Iris pigment epithelial cell (primary cell): ENCODE measurements at regions not wholly inside any gene's neighbourhood (a gene's known extent, or its start where the extent isn't known, plus 50 kb on each side); places are given as distances from the start of the nearest gene placed in this dataset.

ENCODE experiments used
- DNase-seq: peaks from one replicate; pipeline ENCODE4 v3.0.0-alpha.2; 2011; ENCODE audit warnings: low read depth

DNA sequence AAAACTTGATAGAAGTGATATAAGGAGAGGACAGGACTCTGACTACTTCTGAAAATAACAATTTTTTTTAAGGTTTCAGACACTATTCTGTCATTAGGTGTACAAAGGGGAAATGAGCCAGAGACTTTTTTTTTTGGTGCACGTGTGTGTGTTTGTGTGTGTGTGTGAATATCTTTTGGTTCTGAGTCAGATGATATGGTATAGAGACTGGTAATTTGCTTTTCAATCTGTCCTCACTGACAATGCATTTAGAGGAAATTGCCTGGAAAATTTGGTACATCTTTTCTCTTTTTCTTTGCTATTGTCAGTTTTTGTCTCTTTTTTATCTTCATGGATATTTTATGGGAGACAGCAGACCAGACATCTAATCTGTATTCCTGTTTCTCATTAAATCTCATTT, 59.3 kb downstream of the DDIT4L start:
- DNase-seq: no peak

DNA sequence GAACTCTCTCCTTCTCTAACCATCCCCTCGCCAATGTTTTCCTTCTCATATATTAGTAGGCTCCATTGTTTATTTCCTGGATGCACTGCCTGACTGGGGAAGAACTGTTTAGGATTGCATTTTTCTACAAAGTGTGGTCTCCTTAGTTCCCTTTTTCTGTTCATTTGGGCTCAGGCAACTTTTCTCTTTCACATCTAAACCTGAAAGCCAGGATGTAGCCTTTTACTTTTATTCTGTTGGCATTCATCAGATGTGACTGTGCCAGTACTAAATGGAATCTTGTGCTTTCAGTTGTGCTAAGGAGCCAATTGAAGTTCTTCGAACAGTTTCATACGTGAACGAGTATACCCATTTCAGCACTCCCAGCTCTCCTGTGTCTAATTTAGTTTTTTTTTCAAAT, 59.8 kb downstream of the DDIT4L start:
- no peak for DNase-seq

DNA sequence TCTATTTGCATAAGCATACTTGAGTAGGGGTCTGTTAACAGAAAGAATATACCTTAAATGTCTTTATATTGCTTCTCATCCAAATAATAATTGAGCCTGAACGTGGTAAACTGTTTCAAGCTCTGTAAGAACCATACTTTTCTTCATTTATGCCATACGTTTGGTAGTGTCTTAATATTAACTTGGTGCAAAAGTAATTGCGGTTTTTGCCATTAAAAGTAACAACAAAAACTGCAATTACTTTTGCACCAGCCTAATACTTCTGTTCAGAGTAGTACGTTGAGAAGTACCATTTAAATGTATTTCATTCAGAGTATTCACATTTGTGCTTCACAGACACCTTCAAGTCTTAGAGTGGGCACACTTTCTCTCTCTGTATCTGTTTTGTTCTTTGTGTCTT, 60.5 kb downstream of the DDIT4L start:
- DNase-seq: no peak

DNA sequence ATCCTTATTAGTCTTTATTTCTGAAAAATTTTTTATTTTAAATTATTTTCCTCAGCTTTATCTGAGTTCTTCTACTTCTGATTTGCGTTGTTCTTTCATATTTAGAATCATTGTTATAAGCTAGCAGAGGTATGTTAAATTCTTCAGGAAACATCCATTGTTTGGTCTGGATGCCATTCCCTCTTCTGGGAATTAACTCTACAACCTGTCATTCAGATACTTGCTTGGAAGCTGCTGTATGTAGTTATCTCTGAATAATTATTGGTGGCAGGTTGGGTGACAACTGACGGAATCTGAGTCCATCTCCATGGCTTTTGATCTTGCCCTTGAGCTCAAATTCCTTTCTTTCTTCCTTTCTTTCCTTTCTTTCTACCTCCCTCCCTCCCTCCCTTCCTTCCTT, 61.9 kb downstream of the DDIT4L start:
- no peak for DNase-seq

DNA sequence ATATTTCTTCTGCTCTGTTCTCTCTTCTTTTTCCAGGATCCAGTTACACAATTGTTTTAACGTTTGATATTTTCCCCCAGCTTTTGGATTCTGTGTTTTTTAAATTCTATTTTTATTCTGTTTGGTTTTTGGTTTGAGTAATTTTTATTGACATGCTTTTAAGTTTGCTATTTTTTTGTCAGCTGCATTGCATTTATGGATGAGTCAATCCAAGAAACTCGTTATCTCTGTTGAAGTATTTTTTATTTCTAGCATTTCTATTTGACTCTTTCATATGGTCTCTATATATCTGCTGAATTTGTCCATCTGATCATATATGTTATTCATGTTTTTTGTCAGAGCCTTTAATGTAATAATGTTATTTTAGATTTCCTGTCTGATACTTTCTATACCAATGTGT, 65.6 kb downstream of the DDIT4L start:
- no peak for DNase-seq

DNA sequence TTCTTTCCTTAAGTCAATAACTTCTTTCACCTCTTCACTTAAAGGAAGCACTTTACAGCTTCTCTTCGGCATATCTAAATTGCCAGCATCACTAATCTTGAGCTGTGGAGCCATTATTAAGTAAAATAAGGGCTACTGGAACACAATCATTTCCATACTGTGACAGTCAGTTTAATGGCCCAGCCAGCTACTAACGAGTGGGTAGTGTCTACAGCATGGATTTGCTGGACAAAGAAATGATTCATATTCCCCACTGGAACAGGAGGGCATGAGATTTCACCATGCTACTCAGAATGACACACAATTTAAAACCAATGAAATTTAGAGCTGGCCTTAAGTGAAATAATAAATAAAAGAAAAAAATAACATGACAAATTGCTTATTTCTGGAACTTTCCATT, 72.1 kb downstream of the DDIT4L start:
- DNase-seq: no peak

DNA sequence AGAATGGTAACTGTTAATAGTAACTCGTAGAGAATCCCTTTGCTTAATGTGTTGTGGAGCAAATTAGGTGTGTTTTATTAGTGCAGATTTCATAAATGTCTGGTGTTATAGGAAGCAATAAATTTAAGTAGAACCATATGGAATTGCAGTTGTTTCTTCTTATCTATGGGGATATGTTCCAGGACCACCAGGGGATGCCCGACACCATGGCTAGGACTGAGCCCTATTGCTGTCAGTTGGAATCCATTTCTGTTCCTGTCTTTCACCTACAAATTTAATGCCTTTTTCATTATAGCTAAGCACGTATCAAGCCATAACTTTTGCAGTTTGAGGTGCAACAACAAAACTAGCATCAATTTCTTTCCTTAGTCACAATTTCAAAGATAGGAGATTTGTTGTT, 72.5 kb downstream of the DDIT4L start:
- no peak for DNase-seq

DNA sequence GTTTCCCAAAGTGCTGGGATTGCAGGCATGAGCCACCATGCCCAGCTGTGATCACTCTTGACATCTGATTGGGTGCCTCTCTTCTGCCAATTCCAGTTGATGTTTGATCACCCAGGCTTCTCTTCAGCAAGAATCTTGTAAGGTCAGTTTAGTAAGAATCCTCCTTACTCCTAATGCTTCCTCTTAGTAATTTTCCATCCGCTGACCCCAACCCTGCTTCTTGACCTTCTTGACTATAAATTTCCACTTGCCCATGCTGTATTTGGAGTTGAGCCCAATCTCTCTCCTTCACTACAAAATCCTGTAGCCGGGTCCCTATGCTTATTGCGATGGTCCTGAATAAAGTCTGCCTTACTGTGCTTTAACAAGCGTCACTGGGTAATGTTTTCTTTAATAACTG, 75.4 kb downstream of the DDIT4L start:
- DNase-seq: no peak

DNA sequence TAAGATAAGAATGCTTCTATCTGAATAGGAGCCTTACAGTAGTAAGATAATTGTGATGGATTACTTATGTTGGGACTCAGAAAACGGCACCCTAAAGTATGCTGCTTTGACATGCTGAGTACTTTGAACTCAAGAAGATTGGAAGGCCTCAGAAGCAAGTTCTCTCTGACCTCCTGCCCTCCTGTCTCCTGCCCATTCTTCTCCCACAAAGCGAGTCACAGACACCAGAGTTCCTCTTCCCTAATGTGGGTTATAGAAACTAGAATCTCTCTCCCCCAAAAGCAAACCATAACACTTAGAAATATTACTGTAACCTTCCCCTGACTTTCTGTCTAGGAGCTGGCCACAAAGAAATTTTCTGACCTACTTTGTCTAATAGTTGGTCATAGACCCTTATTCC, 76.5 kb downstream of the DDIT4L start:
- no peak for DNase-seq

DNA sequence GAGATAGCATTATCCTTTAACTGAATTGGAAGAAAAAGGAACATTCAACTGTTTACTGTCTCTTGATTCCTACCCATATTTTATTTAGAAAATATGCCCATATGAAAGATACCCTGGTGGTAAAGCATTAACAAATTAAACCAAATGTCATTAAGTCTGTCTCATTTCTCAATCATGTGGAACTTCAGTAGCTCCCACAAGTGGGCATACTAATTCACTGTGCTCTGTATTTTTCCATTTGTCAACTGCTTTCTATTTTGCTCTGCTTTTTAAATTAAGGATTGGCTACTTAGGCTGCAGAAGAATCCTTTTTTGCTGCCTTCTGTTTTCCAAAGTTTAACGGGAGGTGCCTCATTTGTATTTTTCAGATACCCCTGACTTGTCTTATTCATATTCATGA, 77.2 kb downstream of the DDIT4L start:
- DNase-seq: no peak

DNA sequence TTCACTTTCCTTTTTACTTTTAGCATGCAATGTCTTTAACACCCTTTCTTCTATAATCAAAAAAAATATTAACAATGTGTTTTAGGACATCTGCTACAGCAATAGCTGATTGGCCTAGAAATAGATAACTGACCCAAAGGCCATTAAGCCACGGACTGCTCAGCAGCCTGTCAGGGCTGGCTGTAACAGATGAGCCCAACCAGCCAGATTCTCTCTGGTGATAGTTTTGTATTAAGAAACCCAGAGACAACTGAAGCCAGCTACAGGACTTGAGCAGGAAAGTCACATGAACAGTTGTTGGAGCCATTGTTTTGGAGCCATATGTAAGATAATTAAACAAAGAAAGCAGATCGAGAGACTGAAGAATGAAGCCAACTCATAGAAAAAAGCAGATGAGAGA, 80.3 kb downstream of the DDIT4L start:
- no peak for DNase-seq

DNA sequence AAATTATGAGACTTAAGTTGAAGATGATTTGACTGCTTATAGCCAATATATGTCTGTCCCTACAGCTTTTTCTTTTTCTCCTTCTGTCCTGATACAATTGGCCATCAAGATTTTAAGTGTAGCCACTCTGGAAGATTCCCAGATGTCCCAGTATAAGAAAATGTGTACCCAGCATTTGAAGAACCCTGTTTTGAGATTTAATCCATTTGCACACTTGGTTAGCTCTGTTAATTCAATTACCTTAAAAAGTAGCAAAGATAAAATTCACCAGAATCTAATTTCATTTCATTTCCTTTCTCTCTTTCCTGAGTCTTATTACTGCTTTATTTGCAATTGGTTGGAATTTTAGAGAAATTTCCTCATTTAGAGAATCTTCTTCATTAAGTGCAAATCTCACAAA, 81.4 kb downstream of the DDIT4L start:
- DNase-seq: no peak

DNA sequence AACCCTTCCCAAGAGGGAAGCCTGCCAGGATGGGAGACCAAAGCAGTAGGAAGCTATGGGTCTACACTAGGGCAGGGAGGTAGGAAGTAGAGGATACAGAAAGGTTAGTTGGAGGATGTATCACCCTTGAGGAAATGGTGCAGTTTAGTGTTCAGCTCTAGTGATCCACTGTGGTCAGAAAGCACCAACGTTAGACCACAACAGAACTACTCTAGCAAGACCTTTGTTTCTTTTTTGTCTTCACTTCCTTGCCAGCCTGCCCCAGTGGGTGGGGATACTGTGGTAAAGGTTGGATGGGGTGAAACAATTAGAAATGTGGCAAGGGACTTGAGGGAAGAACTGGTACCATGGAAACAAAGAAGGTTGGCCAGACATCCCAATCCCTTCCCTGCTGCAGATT, 83.3 kb downstream of the DDIT4L start:
- no peak for DNase-seq

DNA sequence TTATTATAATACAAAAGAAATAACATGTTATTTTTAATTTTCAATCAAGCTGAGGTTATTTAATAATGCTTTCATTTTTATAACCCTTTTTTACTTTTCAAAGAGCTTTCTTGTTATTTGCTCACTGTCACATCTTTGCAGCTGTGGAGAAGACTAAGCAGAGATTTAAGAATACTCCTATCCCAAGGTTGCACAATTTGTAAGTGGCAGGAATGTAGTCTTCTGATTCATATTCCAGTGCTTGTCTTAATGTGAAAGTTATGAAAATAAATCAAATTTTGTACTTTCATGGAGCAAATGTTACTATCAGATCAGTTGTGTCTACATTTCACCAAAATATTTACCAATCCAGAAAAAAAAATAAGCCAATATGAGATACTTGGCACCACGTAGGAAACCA, 86.6 kb downstream of the DDIT4L start:
- peak; percentile 37 for DNase-seq

DNA sequence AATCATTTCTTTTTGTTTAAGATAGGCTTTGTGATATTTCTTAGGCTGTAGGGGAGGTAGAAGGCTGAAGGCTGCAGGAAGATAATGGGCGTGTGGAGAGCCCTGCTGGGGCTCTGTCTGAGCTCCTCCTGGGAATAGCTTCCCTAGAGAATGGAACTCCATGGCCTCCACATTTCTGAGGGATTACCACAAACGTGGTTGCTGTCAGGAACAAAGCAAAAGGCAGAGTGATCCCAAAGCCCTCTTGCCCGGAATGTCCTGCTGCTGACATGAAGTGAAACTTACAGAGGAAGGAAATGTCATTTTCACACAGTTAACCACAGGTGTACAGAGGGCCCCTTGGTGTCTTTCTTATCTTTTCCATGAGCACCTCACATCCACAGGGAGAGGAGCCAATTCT, 89.3 kb downstream of the DDIT4L start:
- DNase-seq: no peak

DNA sequence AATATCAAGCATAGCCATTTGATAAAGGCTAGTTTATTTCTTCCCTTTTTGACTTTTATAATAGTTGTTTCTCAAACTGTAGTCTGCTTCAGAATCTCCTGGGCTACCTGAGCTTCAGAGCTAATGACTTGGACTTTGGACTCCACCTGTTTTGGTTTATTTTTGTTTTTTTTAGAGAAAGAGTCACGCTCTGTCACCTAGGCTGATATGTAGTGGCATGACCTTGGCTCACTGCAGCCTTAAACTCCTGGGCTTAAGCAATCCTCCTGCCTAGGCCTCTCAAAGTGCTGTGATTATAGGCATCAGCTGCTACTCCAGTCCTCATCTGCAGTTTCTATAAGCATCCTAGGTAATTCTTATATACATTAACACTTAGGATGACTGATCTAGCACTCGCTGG, 90.5 kb downstream of the DDIT4L start:
- DNase-seq: no peak

DNA sequence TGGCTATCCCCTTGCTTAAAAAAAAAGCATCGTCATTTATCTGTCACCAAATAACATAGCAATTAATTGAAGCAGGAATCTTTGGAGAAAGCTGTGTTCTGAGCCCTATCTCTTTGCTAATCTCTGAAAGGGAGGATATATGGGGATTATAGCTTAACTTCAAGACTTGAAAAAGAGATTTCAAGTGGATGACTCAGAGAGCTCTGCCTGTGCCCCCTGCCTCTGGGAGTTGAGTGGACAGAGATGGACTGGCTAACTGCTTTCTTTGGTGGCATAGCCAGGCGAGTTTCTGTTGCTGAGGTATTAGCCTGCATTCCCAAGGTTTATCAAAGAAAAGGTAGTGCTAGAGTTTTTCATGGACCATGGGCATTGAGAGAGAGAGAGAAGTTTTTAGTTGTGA, 91.6 kb downstream of the DDIT4L start:
- peak; percentile 25 for DNase-seq

DNA sequence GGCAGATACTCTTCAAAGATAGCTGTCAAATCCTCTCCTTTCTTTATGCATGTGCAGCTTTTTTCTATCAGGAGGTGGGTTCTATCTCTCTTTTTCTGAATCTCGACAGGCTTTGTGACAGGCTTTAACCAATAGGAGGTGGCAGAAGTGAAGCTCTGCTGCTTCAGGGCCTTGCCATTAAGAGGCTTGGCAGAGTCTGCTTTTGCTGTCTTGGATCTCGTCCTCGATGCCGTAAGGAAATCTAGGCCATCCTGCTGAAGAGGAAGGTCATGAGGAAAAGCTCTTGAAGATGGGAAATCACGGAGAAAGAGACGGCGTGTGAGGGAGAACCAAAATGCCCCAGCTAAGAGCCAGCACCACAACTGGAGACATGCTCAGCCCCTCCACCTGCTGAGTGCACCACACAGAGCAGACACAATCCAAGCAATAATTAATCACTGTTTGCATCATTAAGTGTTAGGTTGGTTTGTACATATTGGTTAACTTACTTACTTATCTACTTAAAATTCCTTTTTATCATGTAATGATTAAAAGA, 92.2 kb downstream of the DDIT4L start:
- no peak for DNase-seq

DNA sequence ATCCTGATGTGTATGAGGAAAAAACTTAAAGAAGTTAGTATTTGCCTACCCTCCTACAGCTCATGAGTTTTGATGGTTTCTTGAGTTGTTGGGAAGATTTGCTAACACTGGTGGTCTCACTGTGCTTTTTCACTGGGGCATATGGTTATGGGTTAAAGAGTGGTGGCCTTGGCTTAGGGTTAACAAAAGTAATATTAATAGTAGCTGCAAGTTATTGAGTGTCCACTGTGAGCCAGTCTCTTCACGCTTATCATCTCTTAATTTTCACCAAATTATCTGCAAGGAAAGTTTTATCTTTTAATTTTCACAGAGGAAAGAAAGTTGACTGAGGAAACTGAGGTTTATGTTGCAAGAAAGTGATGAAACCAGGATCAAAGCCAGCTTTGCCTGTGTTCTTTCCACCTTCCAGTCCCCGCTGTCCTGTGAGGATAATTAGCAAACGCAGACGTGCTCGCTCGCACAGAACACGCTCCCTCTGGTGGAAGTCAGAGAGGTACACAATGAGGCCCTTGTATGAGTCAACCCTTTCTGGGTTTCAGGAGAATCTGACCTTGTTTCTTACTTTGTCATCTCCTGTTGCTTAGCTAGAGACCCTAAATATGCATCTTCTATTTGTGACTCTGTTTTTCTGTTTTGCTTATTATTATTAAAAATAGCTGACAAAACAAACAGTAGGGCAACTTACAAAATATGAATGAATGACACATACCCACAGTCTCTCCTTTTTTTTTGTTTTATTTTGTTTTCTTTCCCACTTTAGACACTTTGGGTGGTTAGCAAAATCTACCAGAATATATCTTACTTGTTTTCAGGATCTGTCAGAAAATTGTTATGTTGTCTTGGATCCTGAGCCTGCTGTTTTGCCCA, 94.3 kb downstream of the DDIT4L start:
- peak; percentile 87 for DNase-seq

DNA sequence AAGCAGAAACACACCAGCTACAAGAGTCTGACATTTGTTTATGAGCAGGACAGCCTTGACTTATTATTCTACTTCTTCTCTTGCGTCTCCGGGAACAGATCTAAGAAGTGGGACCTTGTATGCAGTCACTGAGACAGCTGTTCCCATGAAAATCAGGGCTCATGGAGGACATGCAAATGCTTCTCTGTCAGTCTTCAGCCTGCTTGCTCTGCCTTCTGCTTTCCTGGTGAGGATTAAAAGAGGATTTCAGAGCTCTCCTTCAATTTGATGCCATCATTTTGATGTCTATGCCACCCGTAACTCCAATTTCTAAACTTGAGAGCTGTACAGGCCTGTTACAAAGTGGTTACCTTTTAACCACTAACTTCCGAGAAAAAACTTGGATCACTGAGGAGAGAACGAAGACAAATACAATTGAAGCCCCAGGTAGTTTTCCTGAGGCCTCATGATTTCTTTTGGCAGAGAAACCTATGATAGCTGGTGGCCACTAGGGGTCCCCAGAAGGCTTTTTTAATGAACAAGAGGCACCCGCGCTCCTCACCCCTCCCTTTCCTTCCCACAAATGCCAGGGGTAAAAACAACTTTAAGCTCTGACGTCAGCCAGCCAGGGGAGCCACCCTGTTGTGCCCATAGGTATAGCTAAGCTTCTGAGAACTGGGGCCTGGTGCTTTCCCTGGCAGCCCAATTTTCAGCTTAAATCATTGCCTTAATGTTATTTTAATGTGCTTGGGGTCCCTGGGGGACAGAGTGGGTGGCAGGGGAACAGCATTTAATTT, 97.0 kb downstream of the DDIT4L start:
- peak; percentile 90 for DNase-seq

DNA sequence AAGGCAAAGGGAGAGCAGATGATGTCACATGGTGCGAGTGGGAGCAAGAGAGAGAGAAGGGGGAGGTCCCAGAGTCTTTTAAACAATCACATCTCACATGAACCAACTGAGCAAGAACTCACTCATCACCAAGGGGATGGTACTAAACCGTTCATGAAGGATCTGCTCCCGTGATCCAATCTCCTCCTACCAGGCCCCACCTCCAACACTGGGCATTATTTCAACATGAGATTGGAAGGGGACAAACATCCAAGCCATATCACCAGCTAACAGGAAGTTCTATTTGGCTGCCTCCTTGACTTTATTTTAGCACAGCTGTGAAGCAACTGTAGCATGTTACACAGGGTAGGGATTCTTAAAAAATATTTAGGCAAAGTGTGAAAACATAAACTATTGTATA, 102.5 kb downstream of the DDIT4L start:
- DNase-seq: no peak

DNA sequence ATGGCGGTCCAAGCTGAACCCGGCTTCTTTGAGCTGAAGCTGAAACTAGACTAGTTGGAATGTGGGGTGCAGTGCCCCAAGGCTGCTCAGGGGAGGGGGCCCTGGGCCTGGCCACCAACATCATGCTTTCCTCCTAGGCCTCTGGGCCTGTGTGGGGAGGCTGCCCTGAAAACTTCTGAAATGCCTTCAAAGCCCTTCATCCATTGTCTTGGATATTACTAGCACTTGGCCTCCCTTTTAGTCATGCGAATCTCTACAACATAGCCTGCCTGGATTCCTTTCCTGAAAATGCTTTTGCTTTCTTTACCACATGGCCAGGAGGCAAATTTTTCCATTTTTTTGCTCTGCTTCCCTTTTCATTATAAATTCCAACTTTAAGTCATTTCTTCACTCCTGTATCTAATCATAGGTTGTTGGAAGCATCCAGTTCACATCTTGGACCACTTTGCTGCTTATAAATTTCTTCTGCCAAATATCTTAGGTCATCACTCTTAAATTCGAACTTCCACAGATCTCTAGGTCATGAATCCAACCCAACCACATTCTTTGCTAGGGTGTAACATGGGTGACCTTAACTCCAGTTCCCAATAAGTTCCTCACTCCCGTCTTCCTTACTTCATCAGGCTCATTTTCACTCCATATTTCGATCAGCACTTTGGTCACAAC, 103.4 kb downstream of the DDIT4L start:
- DNase-seq: no peak

DNA sequence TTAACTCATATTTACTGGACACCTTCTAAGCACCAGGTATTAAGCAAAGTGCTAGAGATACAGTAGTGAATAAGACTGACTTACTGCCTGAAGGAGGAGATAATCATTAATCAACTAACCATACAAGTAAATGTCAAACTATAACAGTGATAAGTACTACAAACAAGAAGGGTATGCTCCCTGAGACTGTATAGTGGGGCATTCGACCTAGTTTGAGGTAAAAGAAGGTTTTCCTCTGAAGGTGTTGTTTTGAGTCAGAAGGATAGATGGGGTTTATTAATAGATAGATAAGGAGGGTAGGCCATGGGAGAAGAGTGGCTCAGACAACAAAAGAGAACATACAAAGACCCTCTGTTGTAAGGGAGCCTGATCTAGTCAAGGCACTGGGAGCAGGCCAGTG, 105.4 kb downstream of the DDIT4L start:
- DNase-seq: no peak
